ENCODE measurements at regions not wholly inside any gene's neighbourhood (a gene's known extent, or its start where the extent isn't known, plus 50 kb on each side); places are given as distances from the start of the nearest gene placed in this dataset.
"Not testable (repeated sequence)": the region's sequence is repeated elsewhere in the genome, so short reads cannot be mapped to it uniquely, and the experiment has no call there.

GRCh38 chr14:100421756-100422470 lies 98.8 kb downstream of the SLC25A47 start:
- DNase-seq: no peak

GRCh38 chr14:100422556-100423316 lies 99.6 kb downstream of the SLC25A47 start:
- DNase-seq: no peak

GRCh38 chr14:100423317-100424010 lies 100.3 kb downstream of the SLC25A47 start:
- no peak for DNase-seq

GRCh38 chr14:100424504-100425428 lies 101.6 kb downstream of the SLC25A47 start:
- DNase-seq: no peak

- DNase-seq: no peak
Observed at GRCh38 chr14:100425429-100425827, 102.3 kb downstream of the SLC25A47 start.

GRCh38 chr14:100426314-100426713 lies 103.2 kb downstream of the SLC25A47 start:
- no peak for DNase-seq

- DNase-seq: no peak
Observed at GRCh38 chr14:100427166-100427565, 104.0 kb downstream of the SLC25A47 start.

- DNase-seq: no peak
Observed at GRCh38 chr14:100428727-100429126, 105.6 kb downstream of the SLC25A47 start.

GRCh38 chr14:100429537-100429936 lies 106.4 kb downstream of the SLC25A47 start:
- DNase-seq: no peak

- no peak for DNase-seq
Observed at GRCh38 chr14:100430571-100430970, 107.4 kb downstream of the SLC25A47 start.

- not testable (repeated sequence) for DNase-seq
Observed at GRCh38 chr14:100431461-100431860, 108.3 kb downstream of the SLC25A47 start.

- no peak for DNase-seq
Observed at GRCh38 chr14:100432652-100433427, 109.7 kb downstream of the SLC25A47 start.

- no peak for DNase-seq
Observed at GRCh38 chr14:100433428-100433814, 110.3 kb downstream of the SLC25A47 start.

GRCh38 chr14:100434033-100434601 lies 111.0 kb downstream of the SLC25A47 start:
- DNase-seq: no peak

- DNase-seq: no peak
Observed at GRCh38 chr14:100434911-100435438, 111.8 kb downstream of the SLC25A47 start.

- no peak for DNase-seq
Observed at GRCh38 chr14:100435459-100435858, 112.3 kb downstream of the SLC25A47 start.

- DNase-seq: no peak
Observed at GRCh38 chr14:100436745-100437406, 113.7 kb downstream of the SLC25A47 start.

GRCh38 chr14:100438271-100438670 lies 115.1 kb downstream of the SLC25A47 start:
- no peak for DNase-seq

- DNase-seq: no peak
Observed at GRCh38 chr14:100438678-100439592, 115.8 kb downstream of the SLC25A47 start.

Measured in GDM1 (cell line).